ENCODE measurements at regions not wholly inside any gene's neighbourhood (a gene's known extent, or its start where the extent isn't known, plus 50 kb on each side); places are given as distances from the start of the nearest gene placed in this dataset.

- intact Hi-C loops (cut with micrococcal nuclease), result no loop called here
- CTCF ChIA-PET, result no interaction called here
- no peaks in the 10 kb centered on the region for H3K9me2 ChIP-seq (ENCODE audit: insufficient read depth)
Observed at GRCh38 chr14:41457393-41457792, 149.3 kb upstream of the LRFN5 start.

GRCh38 chr14:41449066-41449465, 157.6 kb upstream of the LRFN5 start:
- intact Hi-C loops (cut with micrococcal nuclease), result no loop called here
- POLR2A ChIA-PET, result no interaction called here
- Histone ChIP-seq H3K27ac (ENCODE audit: low read depth, low read length) (no peak overlapping the region), H3K4me1 (ENCODE audit: control insufficient read depth in 1 of 2, insufficient read depth in 2 of 2, low read length in 2 of 2) (no peaks in the 10 kb centered on the region), H3K79me2 (ENCODE audit: insufficient read depth, low read length) (no peaks in the 10 kb centered on the region), H3K9ac (ENCODE audit: low read length) (no peak overlapping the region), H3K4me2 (ENCODE audit: low read length) (no peak overlapping the region), H3K27me3 (ENCODE audit: insufficient read depth, low read length) (no peaks in the 10 kb centered on the region), H3K36me3 (ENCODE audit: control insufficient read depth in 1 of 2, insufficient read depth in 2 of 2, low read length in 2 of 2) (no peaks in the 10 kb centered on the region), H2AFZ (ENCODE audit: low read depth, low read length, poor library complexity, severe bottlenecking) (no peak overlapping the region), H4K20me1 (ENCODE audit: insufficient read depth) (no peaks in the 10 kb centered on the region), H3K9me3 (ENCODE audit: control insufficient read depth in 1 of 2, insufficient read depth in 1 of 2, low read depth in 1 of 2, low read length in 2 of 2) (no peaks in the 10 kb centered on the region), H3K9me2 (ENCODE audit: insufficient read depth) (no peaks in the 10 kb centered on the region), H3K4me3 (replicated peaks in 1 of 2; ENCODE audit: low read depth in 1 of 2, low read length in 2 of 2) (no peak overlapping the region)
- no peak for DNase-seq (ENCODE audit: low read depth, low spot score)
- CTCF ChIA-PET, result no interaction called here
- RAD21 ChIA-PET (ENCODE audit: low non-redundant PET in 1 of 2, low total read pairs in 2 of 2, uncharacterized antibody in 2 of 2, unreplicated experiment in 2 of 2), result no interaction called here
- no peak for ATAC-seq
- TF ChIP-seq CEBPB (IDR thresholded peaks at IDR 0.05; ENCODE audit: low read depth), result no peak
- TF ChIP-seq YY1 (IDR thresholded peaks at IDR 0.05; ENCODE audit: extremely low read depth, insufficient replicate concordance, low read depth, low read length), result no peak
- no peak for TF ChIP-seq CTCF (IDR thresholded peaks at IDR 0.05 in 2 of 3, conservative IDR thresholded peaks at IDR 0.05 in 1 of 3; ENCODE audit: borderline replicate concordance in 1 of 3, insufficient read depth in 1 of 3, low read depth in 2 of 3, low read length in 2 of 3)
- BruUV-seq (replicated peaks), result no TSS peak

More at GRCh38 chr14:41457393-41457792, 149.3 kb upstream of the LRFN5 start:
- BruUV-seq (replicated peaks), result no TSS peak
- H3K36me3 ChIP-seq (ENCODE audit: control insufficient read depth in 1 of 2, insufficient read depth in 2 of 2, low read length in 2 of 2), result no peaks in the 10 kb centered on the region
- no peaks in the 10 kb centered on the region for H4K20me1 ChIP-seq (ENCODE audit: insufficient read depth)
- H3K27ac ChIP-seq (ENCODE audit: low read depth, low read length), result no peak overlapping the region
- no peak overlapping the region for H3K4me2 ChIP-seq (ENCODE audit: low read length)
- no peak overlapping the region for H3K4me3 ChIP-seq (replicated peaks in 1 of 2; ENCODE audit: low read depth in 1 of 2, low read length in 2 of 2)
- DNase-seq (ENCODE audit: low read depth, low spot score) (no peak), ATAC-seq (no peak)
- POLR2A ChIA-PET, result no interaction called here
- TF ChIP-seq SIN3A (IDR thresholded peaks at IDR 0.05; ENCODE audit: low read depth), result no peak
- no peak for TF ChIP-seq POLR2A (IDR thresholded peaks at IDR 0.05; ENCODE audit: borderline replicate concordance, extremely low read depth, insufficient read depth, insufficient read length)
- no peak for TF ChIP-seq CBX3 (IDR thresholded peaks at IDR 0.05; ENCODE audit: low read depth)
- TF ChIP-seq SP1 (IDR thresholded peaks at IDR 0.05; ENCODE audit: low read depth), result no peak
- no peak for TF ChIP-seq MAX (IDR thresholded peaks at IDR 0.05)
- no peak for TF ChIP-seq POLR2AphosphoS5 (IDR thresholded peaks at IDR 0.05; ENCODE audit: low read depth, low read length)
- no peaks in the 10 kb centered on the region for H3K79me2 ChIP-seq (ENCODE audit: insufficient read depth, low read length)
- H3K27me3 ChIP-seq (ENCODE audit: insufficient read depth, low read length), result no peaks in the 10 kb centered on the region
- no peaks in the 10 kb centered on the region for H3K9me3 ChIP-seq (ENCODE audit: control insufficient read depth in 1 of 2, insufficient read depth in 1 of 2, low read depth in 1 of 2, low read length in 2 of 2)
- H3K4me1 ChIP-seq (ENCODE audit: control insufficient read depth in 1 of 2, insufficient read depth in 2 of 2, low read length in 2 of 2), result no peaks in the 10 kb centered on the region
- H2AFZ ChIP-seq (ENCODE audit: low read depth, low read length, poor library complexity, severe bottlenecking), result no peak overlapping the region
- RAD21 ChIA-PET (ENCODE audit: low non-redundant PET in 1 of 2, low total read pairs in 2 of 2, uncharacterized antibody in 2 of 2, unreplicated experiment in 2 of 2), result no interaction called here
- H3K9ac ChIP-seq (ENCODE audit: low read length), result no peak overlapping the region
